ENCODE measurements at regions not wholly inside any gene's neighbourhood (a gene's known extent, or its start where the extent isn't known, plus 50 kb on each side); places are given as distances from the start of the nearest gene placed in this dataset.

GRCh38 chr13:68050761-68051160 is 820.6 kb upstream of the PCDH9 start (continued):
- TF ChIP-seq ATF3 (IDR thresholded peaks at IDR 0.05) (no peak), NR2F2 (IDR thresholded peaks at IDR 0.05) (no peak), TAF1 (conservative IDR thresholded peaks at IDR 0.05) (no peak), ZBTB33 (IDR thresholded peaks at IDR 0.05) (no peak), RAD21 (IDR thresholded peaks at IDR 0.05) (no peak)

GRCh38 chr13:68048802-68049359 is 818.7 kb upstream of the PCDH9 start:
- TF ChIP-seq HNF4A (conservative IDR thresholded peaks at IDR 0.05) (no peak), TAF1 (conservative IDR thresholded peaks at IDR 0.05) (no peak)
- H3K27ac ChIP-seq (ENCODE audit: low read depth in 1 of 2, low read length in 2 of 2) = peak overlapping the region in 1 of 2 donors; percentile 28
- H3K27me3 ChIP-seq (ENCODE audit: control insufficient read depth in 4 of 4, insufficient read depth in 4 of 4, low read length in 3 of 4) = no peaks in the 10 kb centered on the region
- H3K4me1 ChIP-seq (ENCODE audit: control insufficient read depth in 4 of 4, insufficient read depth in 4 of 4, low read length in 3 of 4) = peaks cover 3 to 16% (median 9%) of the 10 kb centered on the region in 4 donors
- DNase-seq (ENCODE audit: low spot score) = no peak
- H3K36me3 ChIP-seq (ENCODE audit: control insufficient read depth in 4 of 4, insufficient read depth in 3 of 4, low read depth in 1 of 4, low read length in 3 of 4) = no peaks in the 10 kb centered on the region
- peak overlapping the region in 1 of 2 donors; percentile 1 for H3K9ac ChIP-seq (ENCODE audit: low read depth in 1 of 2, low read length in 2 of 2)
- no peak overlapping the region for H3K4me3 ChIP-seq (ENCODE audit: low read depth in 1 of 3, low read length in 3 of 3)
- no peaks in the 10 kb centered on the region for H3K9me3 ChIP-seq (ENCODE audit: control insufficient read depth in 4 of 4, low read length in 3 of 4)
- 57% methylated on average over 3 of the region's 3 CpGs for WGBS

- H3K4me1 ChIP-seq (ENCODE audit: control insufficient read depth in 4 of 4, insufficient read depth in 4 of 4, low read length in 3 of 4) = peaks cover 3 to 16% (median 9%) of the 10 kb centered on the region in 4 donors
- TF ChIP-seq ZBTB33 (IDR thresholded peaks at IDR 0.05) (no peak), EGR1 (IDR thresholded peaks at IDR 0.05; ENCODE audit: low read depth in 2 of 2) (no peak), SP1 (IDR thresholded peaks at IDR 0.05) (no peak), RXRA (IDR thresholded peaks at IDR 0.05) (no peak), JUND (IDR thresholded peaks at IDR 0.05) (no peak), NR2F2 (IDR thresholded peaks at IDR 0.05) (no peak), YY1 (IDR thresholded peaks at IDR 0.05) (no peak), FOXA2 (IDR thresholded peaks at IDR 0.05) (no peak), RAD21 (IDR thresholded peaks at IDR 0.05) (no peak), REST (IDR thresholded peaks at IDR 0.05) (no peak), TAF1 (conservative IDR thresholded peaks at IDR 0.05) (no peak), CTCF (IDR thresholded peaks at IDR 0.05; ENCODE audit: low read depth, low read length, missing input control) (no peak), GABPA (IDR thresholded peaks at IDR 0.05 in 1 of 2, conservative IDR thresholded peaks at IDR 0.05 in 1 of 2) (no peak), ATF3 (IDR thresholded peaks at IDR 0.05) (no peak), HNF4A (conservative IDR thresholded peaks at IDR 0.05) (no peak), FOXA1 (IDR thresholded peaks at IDR 0.05) (no peak)
- no peak overlapping the region for H3K9ac ChIP-seq (ENCODE audit: low read depth in 1 of 2, low read length in 2 of 2)
- H3K27ac ChIP-seq (ENCODE audit: low read depth in 1 of 2, low read length in 2 of 2) = no peak overlapping the region
- H3K9me3 ChIP-seq (ENCODE audit: control insufficient read depth in 4 of 4, low read length in 3 of 4) = no peaks in the 10 kb centered on the region
- no peaks in the 10 kb centered on the region for H3K27me3 ChIP-seq (ENCODE audit: control insufficient read depth in 4 of 4, insufficient read depth in 4 of 4, low read length in 3 of 4)
- H3K36me3 ChIP-seq (ENCODE audit: control insufficient read depth in 4 of 4, insufficient read depth in 3 of 4, low read depth in 1 of 4, low read length in 3 of 4) = no peaks in the 10 kb centered on the region
- no peak overlapping the region for H3K4me3 ChIP-seq (ENCODE audit: low read depth in 1 of 3, low read length in 3 of 3)
- no peak for DNase-seq (ENCODE audit: low spot score)
- WGBS = 57% methylated on average over 3 of the region's 3 CpGs
Observed at GRCh38 chr13:68047889-68048288, 817.8 kb upstream of the PCDH9 start.
